Endothelial cell of umbilical vein (primary cell): ENCODE measurements at regions not wholly inside any gene's neighbourhood (a gene's known extent, or its start where the extent isn't known, plus 50 kb on each side); places are given as distances from the start of the nearest gene placed in this dataset.

ENCODE experiments used
- BruUV-seq: library from RNA; stranded (reverse); fragments of 400-500 nt; replicated peaks from 2 replicates; lab custom pipeline; 2021; lab: Mats Ljungman, UMichigan
- CTCF ChIA-PET: fragments of 300-600, 350-600 bp; sonication (Branson Sonifier 250); formaldehyde crosslinking; loops from one replicate; lab custom pipeline; 2021; ENCODE audit warnings: antibody characterized with exemption, inconsistent platforms; lab: Charles Lee
- POLR2A ChIA-PET: fragments of 300-600, 350-600 bp; sonication (Branson Sonifier 250); formaldehyde crosslinking; loops from one replicate; lab custom pipeline; 2021; ENCODE audit warnings: antibody characterized with exemption, inconsistent platforms; lab: Charles Lee
- DNase-seq: peaks from one replicate; pipeline ENCODE4 v3.0.0-alpha.2; 2011; ENCODE audit warnings: low read depth, low spot score
- FAIRE-seq: peaks from 2 replicates; lab custom pipeline; 2011; peaks lifted over from hg19 to GRCh38; lab: Jason Lieb, UNC
- H2AFZ ChIP-seq: 2 replicates; pipeline ENCODE4 v1.6.0; 2012; ENCODE audit warnings: low read depth, low read length, control low read depth, inconsistent platforms
- H3K27ac ChIP-seq: 2 replicates; pipeline ENCODE4 v1.5.1; 2011; ENCODE audit warnings: low read depth, mild to moderate bottlenecking, control low read depth, low read length, moderate library complexity; ENCODE audit not compliant: insufficient read depth
- H3K27me3 ChIP-seq, 2 experiments: 2 replicates each; pipeline versions ENCODE4 v1.6.0 to v1.6.1; 2011; ENCODE audit warnings: low read length in 2 of 2, mixed read lengths in 1 of 2; ENCODE audit not compliant: control insufficient read depth in 2 of 2, insufficient read depth in 2 of 2
- H3K36me3 ChIP-seq, 2 experiments: 2 replicates in 1 of 2; 3 replicates in 1 of 2; pipeline ENCODE4 v1.5.1; 2011; ENCODE audit warnings: low read length in 2 of 2, mild to moderate bottlenecking in 1 of 2, moderate library complexity in 1 of 2; ENCODE audit not compliant: control insufficient read depth in 2 of 2, insufficient read depth in 2 of 2; ENCODE audit errors: extremely low read depth in 1 of 2
- H3K4me1 ChIP-seq: 3 replicates; pipeline ENCODE4 v1.5.1; 2011; ENCODE audit warnings: mild to moderate bottlenecking, low read length; ENCODE audit not compliant: control insufficient read depth, insufficient read depth; ENCODE audit errors: extremely low read depth
- H3K4me2 ChIP-seq: 2 replicates; pipeline ENCODE4 v1.6.1; 2011; ENCODE audit warnings: low read length, control low read depth, mixed read lengths; ENCODE audit not compliant: insufficient read depth
- H3K4me3 ChIP-seq, 3 experiments: fragments of 200-600 bp in 1 of 3; sonication (generic), shearing (Covaris generic) in 1 of 3; replicated peaks in 1 of 3; 2 replicates each; pipeline ENCODE4 v1.5.1; 2011 to 2016; ENCODE audit warnings: control low read depth in 3 of 3, low read length in 3 of 3, mild to moderate bottlenecking in 2 of 3, inconsistent platforms in 1 of 3, low read depth in 1 of 3, moderate library complexity in 1 of 3; ENCODE audit not compliant: insufficient read depth in 1 of 3
- H3K79me2 ChIP-seq: 2 replicates; pipeline ENCODE4 v1.6.0; 2012; ENCODE audit warnings: low read length, inconsistent platforms; ENCODE audit not compliant: control insufficient read depth, insufficient read depth
- H3K9ac ChIP-seq: replicated peaks from 2 replicates; pipeline ENCODE3; 2011; ENCODE audit warnings: low read length, control low read depth; ENCODE audit not compliant: insufficient read depth; ENCODE audit errors: extremely low read depth
- H3K9me1 ChIP-seq: replicated peaks from 3 replicates; pipeline ENCODE4 v1.6.0; 2011; ENCODE audit warnings: mild to moderate bottlenecking, low read length; ENCODE audit not compliant: control insufficient read depth, insufficient read depth; ENCODE audit errors: extremely low read depth
- H3K9me3 ChIP-seq: replicated peaks from 2 replicates; pipeline ENCODE4 v1.5.1; 2012; ENCODE audit warnings: low read length, inconsistent platforms; ENCODE audit not compliant: control insufficient read depth, insufficient read depth
- H4K20me1 ChIP-seq: replicated peaks from 2 replicates; pipeline ENCODE3; 2011; ENCODE audit warnings: mild to moderate bottlenecking, low read length; ENCODE audit not compliant: control insufficient read depth, insufficient read depth; ENCODE audit errors: extremely low read depth
- CTCF ChIP-seq, 2 donors: IDR thresholded peaks; 1 replicate in 1 of 2; 2 replicates in 1 of 2; pipeline ENCODE4 v1.5.1; 2011; ENCODE audit warnings: low read length in 2 of 2, mild to moderate bottlenecking in 2 of 2, moderate library complexity in 2 of 2, control low read depth in 1 of 2, inconsistent platforms in 1 of 2, low read depth in 1 of 2; ENCODE audit not compliant: insufficient read depth in 1 of 2; ENCODE audit errors: extremely low read depth in 1 of 2
- EZH2 ChIP-seq: IDR thresholded peaks from 2 replicates; pipeline ENCODE4 v1.6.1; 2012; ENCODE audit warnings: borderline replicate concordance, low read depth, mild to moderate bottlenecking, moderate library complexity, low read length, inconsistent platforms; ENCODE audit not compliant: severe bottlenecking
- FOS ChIP-seq: IDR thresholded peaks from 2 replicates; pipeline ENCODE4 v1.6.1; 2011; ENCODE audit warnings: mild to moderate bottlenecking, low read length, moderate library complexity, borderline replicate concordance; ENCODE audit not compliant: insufficient read depth
- JUN ChIP-seq: IDR thresholded peaks from 2 replicates; pipeline ENCODE4 v1.6.1; 2011; ENCODE audit warnings: borderline replicate concordance, low read depth; ENCODE audit not compliant: insufficient read length, insufficient read depth
- MAX ChIP-seq: IDR thresholded peaks from 2 replicates; pipeline ENCODE4 v1.6.1; 2011; ENCODE audit not compliant: insufficient read depth, insufficient read length
- MYC ChIP-seq: IDR thresholded peaks from one replicate; pipeline ENCODE4 v1.6.1; 2011; ENCODE audit warnings: mild to moderate bottlenecking, low read depth, low read length
- POLR2A ChIP-seq: IDR thresholded peaks from 2 replicates; pipeline ENCODE4 v1.6.1; 2012; ENCODE audit warnings: low read depth, mild to moderate bottlenecking, control low read depth, low read length
- POLR2AphosphoS5 ChIP-seq: IDR thresholded peaks from 2 replicates; pipeline ENCODE4 v1.6.1; 2012; ENCODE audit warnings: low read depth, mild to moderate bottlenecking, control low read depth, low read length, moderate library complexity; ENCODE audit not compliant: insufficient read depth
- dilution Hi-C: fragments of 300-500 bp; cut with MboI; formaldehyde crosslinking; loops from one replicate; pipeline ENCODE4 v1.15.0; 2019; ENCODE audit warnings: low sequenced_read_pairs; ENCODE audit not compliant: extremely low pct_ligation_motif_present
- intact Hi-C: fragments of 100-400 bp; cut with micrococcal nuclease; formaldehyde crosslinking; loops from one replicate; pipeline ENCODE4 v1.10.0; 2022

- dilution Hi-C loops (no loop called here), intact Hi-C loops (no loop called here)
- Histone ChIP-seq H3K4me2 (no peak overlapping the region), H3K4me1 (no peaks in the 10 kb centered on the region), H3K27me3 (no peaks in the 10 kb centered on the region), H2AFZ (no peak overlapping the region), H3K79me2 (no peaks in the 10 kb centered on the region), H3K9ac (no peak overlapping the region), H3K36me3 (no peaks in the 10 kb centered on the region), H3K9me1 (no peaks in the 10 kb centered on the region), H3K27ac (no peak overlapping the region), H4K20me1 (no peaks in the 10 kb centered on the region), H3K4me3 (no peak overlapping the region), H3K9me3 (peaks cover 13% of the 10 kb centered on the region)
- TF ChIP-seq POLR2AphosphoS5 (no peak), POLR2A (no peak)
- ChIA-PET CTCF (no interaction called here), POLR2A (no interaction called here)
- no TSS peak for BruUV-seq
- FAIRE-seq: no peak
- no peak for DNase-seq
These were observed 400.9 kb upstream of the MCTP2 start for GRCh38 chr15:93830221-93831080.

GRCh38 chr15:93829115-93829870 is 402.1 kb upstream of the MCTP2 start:
- Histone ChIP-seq H3K9me3 (peaks cover 13% of the 10 kb centered on the region), H4K20me1 (no peaks in the 10 kb centered on the region), H3K4me1 (no peaks in the 10 kb centered on the region), H3K4me2 (no peak overlapping the region), H3K9me1 (no peaks in the 10 kb centered on the region), H3K4me3 (no peak overlapping the region), H2AFZ (no peak overlapping the region), H3K36me3 (no peaks in the 10 kb centered on the region), H3K27me3 (no peaks in the 10 kb centered on the region), H3K79me2 (no peaks in the 10 kb centered on the region), H3K27ac (no peak overlapping the region), H3K9ac (no peak overlapping the region)
- intact Hi-C loops: no loop called here
- ChIA-PET POLR2A (no interaction called here), CTCF (no interaction called here)
- TF ChIP-seq MAX (no peak), JUN (no peak), POLR2AphosphoS5 (no peak), MYC (no peak), EZH2 (no peak), CTCF (IDR thresholded peaks at IDR 0.05; ENCODE audit: extremely low read depth in 1 of 2, insufficient read depth in 1 of 2, low read depth in 1 of 2, low read length in 2 of 2) (no peak), FOS (no peak), POLR2A (no peak)
- no TSS peak for BruUV-seq
- FAIRE-seq: no peak
- no peak for DNase-seq
- dilution Hi-C loops: no loop called here
